22Rv1 (cell line): ENCODE measurements at regions not wholly inside any gene's neighbourhood (a gene's known extent, or its start where the extent isn't known, plus 50 kb on each side); places are given as distances from the start of the nearest gene placed in this dataset.

Experiments used
- H3K27ac ChIP-seq: fragments of 450-650 bp; 2 replicates; pipeline ENCODE4 v1.5.1; 2017
- CTCF ChIP-seq: fragments of 450-650 bp; IDR thresholded peaks from 2 replicates; pipeline ENCODE4 v1.5.1; 2017; ENCODE audit warnings: mild to moderate bottlenecking
- ZFX ChIP-seq: fragments of 450-650 bp; IDR thresholded peaks from 2 replicates; pipeline ENCODE4 v1.6.1; 2017; ENCODE audit warnings: antibody characterized with exemption, borderline replicate concordance

GRCh38 chr5:85017261-85017660, 632.6 kb upstream of the EDIL3 start:
- no peak for TF ChIP-seq ZFX
- TF ChIP-seq CTCF = no peak
- H3K27ac ChIP-seq = no peak overlapping the region

GRCh38 chr5:85030316-85031084, 645.8 kb upstream of the EDIL3 start:
- TF ChIP-seq ZFX (no peak), CTCF (no peak)

GRCh38 chr5:85049020-85049419, 664.3 kb upstream of the EDIL3 start:
- TF ChIP-seq CTCF = peak; percentile 76
- no peak for TF ChIP-seq ZFX
- H3K27ac ChIP-seq = no peak overlapping the region

More at GRCh38 chr5:85030316-85031084, 645.8 kb upstream of the EDIL3 start:
- H3K27ac ChIP-seq = no peak overlapping the region

- TF ChIP-seq CTCF (no peak), ZFX (no peak)
- H3K27ac ChIP-seq = no peak overlapping the region
These were observed 668.1 kb upstream of the EDIL3 start for GRCh38 chr5:85052826-85053225.

GRCh38 chr5:85069659-85070640, 685.3 kb upstream of the EDIL3 start:
- no peak for TF ChIP-seq CTCF
- TF ChIP-seq ZFX = no peak
- H3K27ac ChIP-seq = no peak overlapping the region

GRCh38 chr5:85077581-85077980, 692.9 kb upstream of the EDIL3 start:
- TF ChIP-seq ZFX (no peak), CTCF (0 out of 2 replicates have a peak, but pooled peaks have one; percentile 10)
- no peak overlapping the region for H3K27ac ChIP-seq
